ENCODE measurements at regions not wholly inside any gene's neighbourhood (a gene's known extent, or its start where the extent isn't known, plus 50 kb on each side); places are given as distances from the start of the nearest gene placed in this dataset.

DNA sequence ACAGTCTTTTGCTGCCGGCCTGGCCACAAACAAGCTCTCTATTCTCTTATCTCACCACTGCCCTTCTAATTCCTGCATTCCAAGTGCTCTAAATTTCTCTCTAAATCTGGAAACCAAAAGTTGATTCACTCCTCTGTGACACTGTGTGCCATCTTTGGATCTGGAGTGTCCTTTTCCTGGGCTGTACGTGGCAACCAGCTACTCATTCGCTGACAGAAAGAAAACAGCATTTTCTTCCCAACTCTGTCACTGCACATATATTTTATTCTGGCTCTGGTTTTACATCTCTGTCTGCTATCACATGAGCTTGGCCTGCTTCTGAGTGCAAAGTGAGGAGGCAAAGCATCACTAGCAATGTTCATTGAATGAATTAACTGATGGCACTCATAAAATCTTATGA is 397.2 kb upstream of the MAP3K7 start:
- no peak overlapping the region for H3K4me2 ChIP-seq (ENCODE audit: insufficient read depth, insufficient read length, low read length)
- H2BK15ac ChIP-seq (ENCODE audit: low read depth, low read length), result no peak overlapping the region

More for the DNA sequence above, 397.2 kb upstream of the MAP3K7 start:
- Histone ChIP-seq H4K20me1 (ENCODE audit: control insufficient read depth, insufficient read depth, insufficient read length) (no peaks in the 10 kb centered on the region), H2AK5ac (ENCODE audit: insufficient read length, low read length) (no peak overlapping the region), H3K56ac (ENCODE audit: insufficient read length, low read depth, low read length) (no peak overlapping the region), H3K23me2 (ENCODE audit: insufficient read length, low read depth, low read length, poor library complexity, severe bottlenecking) (no peaks in the 10 kb centered on the region), H3K18ac (ENCODE audit: insufficient read length, low read depth, low read length) (no peak overlapping the region), H3K79me1 (ENCODE audit: insufficient read depth, low read depth, low read length, poor library complexity, severe bottlenecking) (no peaks in the 10 kb centered on the region), H3T11ph (ENCODE audit: low read length) (no peak overlapping the region), H4K8ac (replicated peaks; ENCODE audit: insufficient read length, low read depth, low read length) (no peak overlapping the region), H3K79me2 (ENCODE audit: insufficient read depth, low read length) (no peaks in the 10 kb centered on the region), H2BK5ac (ENCODE audit: insufficient read length, low read length) (no peak overlapping the region), H2BK12ac (ENCODE audit: insufficient read length, low read depth, low read length) (no peak overlapping the region), H3K4me1 (ENCODE audit: insufficient read depth, low read length) (no peaks in the 10 kb centered on the region), H3K9ac (ENCODE audit: extremely low read depth, insufficient read length, low read length) (no peak overlapping the region), H3K23ac (ENCODE audit: insufficient read length, low read depth, low read length) (no peak overlapping the region), H3K4ac (ENCODE audit: low read depth, low read length) (no peak overlapping the region), H2AFZ (ENCODE audit: low read length) (no peak overlapping the region), H4K91ac (ENCODE audit: insufficient read length, low read depth, low read length) (no peak overlapping the region), H3K14ac (ENCODE audit: insufficient read depth, low read length) (no peak overlapping the region), H2BK20ac (ENCODE audit: low read depth, low read length, poor library complexity, severe bottlenecking) (no peak overlapping the region), H2BK120ac (ENCODE audit: low read depth, low read length, poor library complexity, severe bottlenecking) (no peak overlapping the region), H4K5ac (ENCODE audit: insufficient read length, low read depth, low read length) (no peak overlapping the region), H3K27ac (ENCODE audit: insufficient read length, low read depth, low read length) (no peak overlapping the region), H3K27me3 (ENCODE audit: insufficient read depth, low read length) (no peaks in the 10 kb centered on the region), H3K9me3 (ENCODE audit: control insufficient read depth, low read depth, low read length) (no peaks in the 10 kb centered on the region)
- Mint-ChIP-seq H3K9me3 (no peaks in the 10 kb centered on the region), H3K4me1 (no peaks in the 10 kb centered on the region), H3K36me3 (ENCODE audit: insufficient read depth in 1 of 3, low read depth in 3 of 3) (no peaks in the 10 kb centered on the region), H3K27me3 (ENCODE audit: low read depth) (no peaks in the 10 kb centered on the region), H3K4me3 (no peak overlapping the region), H3K27ac (no peak overlapping the region; a peak in 1 of 7 replicates)
- TF ChIP-seq, protein P1, sequence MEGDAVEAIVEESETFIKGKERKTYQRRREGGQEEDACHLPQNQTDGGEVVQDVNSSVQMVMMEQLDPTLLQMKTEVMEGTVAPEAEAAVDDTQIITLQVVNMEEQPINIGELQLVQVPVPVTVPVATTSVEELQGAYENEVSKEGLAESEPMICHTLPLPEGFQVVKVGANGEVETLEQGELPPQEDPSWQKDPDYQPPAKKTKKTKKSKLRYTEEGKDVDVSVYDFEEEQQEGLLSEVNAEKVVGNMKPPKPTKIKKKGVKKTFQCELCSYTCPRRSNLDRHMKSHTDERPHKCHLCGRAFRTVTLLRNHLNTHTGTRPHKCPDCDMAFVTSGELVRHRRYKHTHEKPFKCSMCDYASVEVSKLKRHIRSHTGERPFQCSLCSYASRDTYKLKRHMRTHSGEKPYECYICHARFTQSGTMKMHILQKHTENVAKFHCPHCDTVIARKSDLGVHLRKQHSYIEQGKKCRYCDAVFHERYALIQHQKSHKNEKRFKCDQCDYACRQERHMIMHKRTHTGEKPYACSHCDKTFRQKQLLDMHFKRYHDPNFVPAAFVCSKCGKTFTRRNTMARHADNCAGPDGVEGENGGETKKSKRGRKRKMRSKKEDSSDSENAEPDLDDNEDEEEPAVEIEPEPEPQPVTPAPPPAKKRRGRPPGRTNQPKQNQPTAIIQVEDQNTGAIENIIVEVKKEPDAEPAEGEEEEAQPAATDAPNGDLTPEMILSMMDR (conservative IDR thresholded peaks at IDR 0.05), result no peak
- WGBS (ENCODE audit: extremely low coverage, insufficient read length, low lambda C conversion rate), result no CpG with 5 or more reads among the region's 3 CpGs
- no peak for DNase-seq

Data from H9 (cell line).